SW480 (cell line): ENCODE measurements at regions not wholly inside any gene's neighbourhood (a gene's known extent, or its start where the extent isn't known, plus 50 kb on each side); places are given as distances from the start of the nearest gene placed in this dataset.
"Not testable (repeated sequence)": the region's sequence is repeated elsewhere in the genome, so short reads cannot be mapped to it uniquely, and the experiment has no call there.

Experiments
- DNase-seq: peaks from one replicate; pipeline ENCODE4 v3.0.0-alpha.2; 2016; ENCODE audit warnings: low spot score

DNA sequence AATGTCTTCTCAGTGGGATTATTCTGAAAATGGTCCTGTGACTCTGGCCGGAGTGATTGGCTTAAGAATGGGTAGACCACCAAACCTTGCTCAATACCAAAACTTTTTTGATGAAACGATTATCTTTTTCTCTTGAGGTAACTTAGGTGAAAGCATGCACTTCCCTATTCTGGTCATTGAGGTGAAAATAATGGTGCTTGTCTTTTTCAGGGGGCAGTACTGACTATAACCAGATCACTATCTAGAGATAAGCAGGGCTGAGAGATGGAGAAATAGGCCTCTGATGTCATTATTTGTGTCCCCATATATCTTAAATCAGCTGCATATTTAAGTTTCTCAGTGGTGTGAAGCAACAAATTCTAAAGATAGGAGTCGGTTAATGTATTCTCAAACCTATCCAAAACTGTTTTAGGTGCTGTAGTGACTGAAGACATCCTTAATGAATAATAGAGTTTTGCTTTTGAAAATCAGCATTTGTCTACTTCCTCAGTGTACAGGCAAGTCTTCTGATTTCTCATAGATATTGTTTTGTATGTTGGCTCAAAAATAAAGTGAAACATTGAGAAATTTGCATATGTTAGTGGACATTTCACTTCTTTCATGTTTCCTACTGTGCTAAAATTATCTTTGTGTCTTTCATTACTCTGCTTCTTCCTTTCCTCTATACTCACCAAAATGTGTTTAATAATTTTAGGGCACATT, 735.3 kb upstream of the ADGRL4 start:
- DNase-seq: no peak

DNA sequence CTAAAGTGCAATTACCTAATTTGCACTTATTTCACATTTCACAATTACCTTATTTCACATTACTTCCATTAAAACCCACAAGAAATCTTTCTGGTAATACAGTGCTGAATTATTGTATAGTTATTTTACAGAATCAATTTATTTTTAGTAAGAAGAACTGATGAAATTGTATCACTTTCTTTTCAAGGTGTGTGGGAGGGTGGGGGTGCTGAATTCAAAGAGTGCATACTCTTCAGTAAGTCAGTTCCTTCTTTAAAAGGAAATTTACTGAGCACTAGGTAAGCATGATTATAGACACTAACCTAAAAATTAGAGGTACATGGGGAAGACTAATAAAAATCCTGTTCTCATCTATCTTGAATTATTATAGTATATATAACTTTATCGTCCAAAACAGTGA, 731.6 kb upstream of the ADGRL4 start:
- no peak for DNase-seq

DNA sequence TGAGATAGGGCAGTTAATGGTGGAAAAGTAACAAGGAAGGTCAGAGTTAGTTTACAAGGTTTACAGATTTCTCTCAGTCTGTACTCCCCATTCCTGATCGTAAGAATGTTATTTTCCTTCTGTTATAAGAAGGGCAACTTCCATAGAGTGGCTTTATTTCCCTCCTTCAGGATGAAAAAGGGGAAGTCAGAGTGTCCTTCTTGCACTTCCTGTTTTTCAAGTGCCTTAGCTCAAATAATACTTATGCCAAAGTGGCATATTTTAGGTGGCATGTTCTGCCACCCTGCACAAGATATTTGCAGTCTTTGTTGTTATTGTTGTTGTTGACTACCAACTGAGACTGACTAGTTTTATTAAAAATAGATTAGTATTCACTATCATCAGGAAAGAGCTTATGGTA, 730.7 kb upstream of the ADGRL4 start:
- no peak for DNase-seq

DNA sequence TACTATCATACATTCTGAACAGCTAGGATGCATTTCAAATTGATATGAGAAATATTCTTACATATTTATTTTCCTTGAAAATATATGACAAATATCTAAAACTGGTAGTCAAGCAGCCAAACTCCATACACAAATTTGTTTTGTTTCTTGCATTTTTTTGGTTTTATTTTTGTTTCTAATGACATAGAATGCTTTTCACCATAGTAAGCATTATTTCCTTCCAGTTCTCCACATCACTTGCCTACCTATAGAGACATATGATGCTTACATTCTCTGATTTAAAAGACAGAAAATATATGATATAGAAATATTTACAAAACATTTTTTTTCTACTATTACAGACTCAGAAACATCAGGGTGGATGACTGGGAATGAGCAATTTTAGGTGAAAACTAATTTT, 726.4 kb upstream of the ADGRL4 start:
- no peak for DNase-seq

DNA sequence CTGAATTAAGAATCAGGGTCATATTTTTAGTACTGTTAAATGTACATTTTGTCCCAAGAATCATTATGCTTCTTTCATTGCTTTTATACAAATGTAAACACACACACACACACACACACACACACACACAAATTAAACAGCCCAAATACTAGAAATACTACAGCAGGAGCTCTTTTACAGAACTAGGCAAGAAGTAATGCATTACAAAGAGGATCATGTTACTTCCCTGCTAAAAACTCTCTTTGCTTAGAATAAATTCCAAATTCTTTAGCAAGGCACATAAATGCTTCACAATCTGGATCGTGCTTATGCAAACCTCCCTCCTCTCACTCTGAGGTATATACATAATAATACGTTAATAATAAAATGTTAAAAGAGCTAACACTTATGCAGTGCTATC, 720.4 kb upstream of the ADGRL4 start:
- no peak for DNase-seq

DNA sequence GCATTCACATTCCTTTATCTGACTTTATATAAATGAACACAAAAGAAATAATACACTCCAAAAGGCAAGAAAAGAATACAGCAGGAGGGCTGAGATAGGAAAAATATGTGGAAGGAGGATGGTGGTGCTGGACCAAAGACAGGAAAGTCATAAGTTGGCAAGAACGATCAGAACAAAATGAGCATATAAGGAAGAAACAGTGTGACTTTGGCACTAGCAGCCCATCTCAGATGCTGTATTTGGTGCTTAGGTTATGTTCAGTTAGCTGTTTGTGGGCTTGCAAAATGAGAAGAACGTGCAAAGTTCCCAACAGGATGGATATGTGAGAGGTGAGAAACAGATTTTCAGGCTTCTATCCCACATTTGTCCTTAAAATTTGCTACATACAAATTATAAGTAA, 719.8 kb upstream of the ADGRL4 start:
- DNase-seq: no peak

DNA sequence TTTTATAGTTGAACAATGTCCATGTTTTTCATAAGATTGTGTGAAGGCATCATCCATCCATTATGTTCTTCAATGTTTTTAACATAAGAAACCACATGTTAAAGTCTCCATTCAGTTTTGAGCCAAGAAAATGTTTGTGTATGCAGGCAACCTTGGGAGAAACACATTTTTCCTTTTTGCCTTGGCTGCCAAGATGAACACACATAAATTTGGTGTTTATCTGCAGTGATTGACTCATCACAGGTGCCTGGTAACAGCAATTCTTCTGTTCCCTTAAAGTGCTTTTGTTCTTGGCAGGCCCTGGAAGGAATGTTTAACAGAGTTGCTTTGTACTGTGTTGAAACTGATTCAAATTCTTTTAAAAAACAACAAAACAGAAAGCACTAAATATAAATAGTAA, 709.9 kb upstream of the ADGRL4 start:
- no peak for DNase-seq

DNA sequence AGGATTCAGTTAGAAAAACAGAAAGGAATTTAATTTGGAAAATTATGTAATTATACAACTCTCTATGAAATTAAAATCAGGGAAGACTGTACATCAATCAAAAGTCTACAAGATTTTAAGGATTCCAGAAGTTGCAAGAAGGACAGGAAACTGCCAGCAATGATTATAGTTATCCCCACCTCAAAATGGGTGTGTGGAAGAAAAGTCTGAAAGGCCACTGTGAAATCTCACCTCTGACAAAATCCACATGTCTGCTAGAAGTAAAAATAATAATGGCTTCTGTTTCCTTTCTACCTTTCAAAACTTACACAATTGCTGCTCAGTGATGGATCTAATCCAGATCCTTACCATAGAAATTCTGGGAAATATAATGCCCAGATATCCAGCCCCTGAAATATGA, 708.1 kb upstream of the ADGRL4 start:
- DNase-seq: no peak

DNA sequence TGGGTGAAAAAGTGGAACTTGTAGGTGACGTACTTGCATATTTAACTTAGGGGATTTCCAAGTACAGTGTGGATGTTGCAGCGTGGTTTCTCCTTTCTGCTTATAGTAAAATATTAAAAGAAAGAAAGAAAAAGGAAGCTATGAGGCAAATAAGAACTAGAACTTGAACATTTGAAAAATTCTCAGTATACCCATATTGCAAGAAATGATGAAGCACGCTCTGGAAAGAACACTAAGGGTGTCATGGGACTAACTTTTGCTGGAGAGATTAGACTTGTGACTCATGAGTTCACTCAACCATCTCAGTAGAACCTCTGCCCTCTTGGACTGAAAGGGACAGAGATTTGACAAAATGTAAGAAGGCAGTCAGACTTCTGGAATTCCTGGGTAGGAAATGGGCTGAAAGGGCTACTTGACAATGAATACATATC, 704.5 kb upstream of the ADGRL4 start:
- no peak for DNase-seq

DNA sequence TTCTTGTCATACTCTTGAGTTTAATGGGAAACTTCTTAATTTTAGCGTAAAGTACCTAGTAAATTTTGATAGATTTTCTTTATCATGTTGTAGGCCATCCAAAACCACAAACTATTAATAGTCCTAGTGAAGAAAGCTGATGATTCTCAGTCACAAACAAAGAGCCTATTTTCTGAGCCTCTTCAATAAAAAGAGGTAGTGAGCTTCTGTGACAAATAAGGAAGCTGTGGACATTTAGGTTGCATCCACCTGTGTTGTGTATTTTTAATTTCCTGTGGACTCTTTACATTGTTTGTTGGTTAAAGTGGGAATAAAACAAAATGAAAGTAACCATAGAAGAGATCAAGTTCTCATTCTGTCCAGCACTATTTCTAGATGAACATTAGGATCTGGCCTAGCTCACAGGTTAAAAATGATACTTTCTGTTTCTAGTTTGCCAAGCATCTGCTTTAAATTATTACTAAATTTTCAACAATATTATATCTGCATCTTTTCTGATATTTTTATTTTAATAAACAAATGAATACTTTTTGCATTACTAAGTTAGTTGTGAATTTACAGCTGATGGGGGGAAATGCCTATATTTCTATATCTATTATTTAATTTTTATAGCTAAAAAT, 702.2 kb upstream of the ADGRL4 start:
- no peak for DNase-seq

DNA sequence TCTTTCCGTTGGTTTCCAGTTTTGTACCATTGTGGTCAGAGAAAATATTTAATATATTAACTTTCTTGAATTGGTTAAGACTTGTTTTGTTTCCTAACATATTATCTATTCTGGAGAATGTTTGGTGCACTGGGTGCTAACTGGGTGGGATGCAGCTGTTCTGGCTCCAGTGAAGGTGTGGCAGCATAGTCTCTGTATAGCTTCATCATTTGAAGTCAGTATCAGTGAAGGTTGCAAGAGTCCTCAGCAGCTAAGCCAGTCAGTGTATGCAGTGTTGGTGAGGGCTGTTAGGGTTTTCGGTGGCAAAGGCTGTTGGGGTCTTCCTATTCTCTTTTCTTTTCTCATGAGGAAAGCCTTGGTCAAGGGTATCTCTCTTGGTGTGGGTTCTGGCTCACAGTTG, 698.7 kb upstream of the ADGRL4 start:
- no peak for DNase-seq

DNA sequence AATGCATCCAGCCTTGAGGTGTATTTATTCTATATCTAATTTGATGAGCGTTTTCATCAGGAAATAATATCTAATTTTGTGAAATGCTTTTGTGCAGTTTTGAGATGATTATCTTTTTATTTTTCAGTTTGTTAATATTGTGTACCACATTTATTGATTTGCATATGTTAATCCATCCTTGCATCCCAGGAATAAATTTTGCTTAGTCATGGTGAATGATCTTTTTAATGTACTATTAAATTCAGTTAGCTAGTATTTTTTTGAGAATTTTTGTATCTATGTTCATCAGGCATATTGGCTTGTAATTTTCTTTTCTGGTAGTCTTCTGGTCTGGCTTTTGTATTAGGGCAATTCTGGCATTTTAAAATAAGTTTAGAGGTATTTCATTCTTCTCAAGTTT, 697.5 kb upstream of the ADGRL4 start:
- no peak for DNase-seq

DNA sequence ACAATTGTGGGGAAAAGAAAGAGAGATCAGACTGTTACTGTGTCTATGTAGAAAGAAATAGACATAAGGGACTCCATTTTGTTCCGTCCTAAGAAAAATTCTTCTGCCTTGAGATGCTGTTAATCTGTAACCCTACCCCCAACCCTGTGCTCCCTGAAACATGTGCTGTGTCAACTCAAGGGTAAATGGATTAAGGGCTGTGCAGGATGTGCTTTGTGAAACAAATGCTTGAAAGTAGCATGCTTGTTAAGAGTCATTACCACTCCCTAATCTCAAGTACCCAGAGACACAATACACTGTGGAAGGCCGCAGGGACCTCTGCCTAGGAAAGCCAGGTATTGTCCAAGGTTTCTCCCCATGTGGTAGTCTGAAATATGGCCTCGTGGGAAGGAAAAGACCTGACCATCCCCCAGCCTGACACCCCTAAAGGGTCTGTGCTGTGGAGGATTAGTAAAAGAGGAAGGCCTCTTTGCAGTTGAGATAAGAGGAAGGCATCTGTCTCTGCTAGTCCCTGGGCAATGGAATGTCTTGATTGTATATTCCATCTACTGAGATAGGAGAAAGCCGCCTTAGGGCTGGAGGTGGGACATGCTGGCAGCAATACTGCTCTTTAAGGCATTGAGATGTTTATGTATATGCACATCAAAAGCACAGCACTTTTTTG, 695.9 kb upstream of the ADGRL4 start:
- not testable (repeated sequence) for DNase-seq

DNA sequence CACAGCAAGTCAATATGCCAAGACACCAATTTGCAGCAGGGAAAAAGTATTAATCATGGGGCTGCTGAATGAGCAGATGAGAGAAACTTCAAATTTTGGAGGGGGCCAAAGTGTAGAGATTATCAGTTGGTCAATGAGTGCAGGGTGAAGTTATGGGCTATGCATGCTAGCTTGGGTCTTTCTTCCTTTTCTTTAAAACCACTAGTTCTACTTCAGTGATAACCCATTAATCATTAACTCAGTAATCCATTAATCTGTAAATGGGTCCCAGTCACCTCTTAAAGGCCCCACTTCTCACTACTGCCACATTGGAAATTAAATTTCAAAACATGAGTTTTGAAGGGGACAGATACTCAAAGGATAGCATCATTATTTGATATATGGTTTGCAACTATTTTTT, 688.6 kb upstream of the ADGRL4 start:
- DNase-seq: no peak

DNA sequence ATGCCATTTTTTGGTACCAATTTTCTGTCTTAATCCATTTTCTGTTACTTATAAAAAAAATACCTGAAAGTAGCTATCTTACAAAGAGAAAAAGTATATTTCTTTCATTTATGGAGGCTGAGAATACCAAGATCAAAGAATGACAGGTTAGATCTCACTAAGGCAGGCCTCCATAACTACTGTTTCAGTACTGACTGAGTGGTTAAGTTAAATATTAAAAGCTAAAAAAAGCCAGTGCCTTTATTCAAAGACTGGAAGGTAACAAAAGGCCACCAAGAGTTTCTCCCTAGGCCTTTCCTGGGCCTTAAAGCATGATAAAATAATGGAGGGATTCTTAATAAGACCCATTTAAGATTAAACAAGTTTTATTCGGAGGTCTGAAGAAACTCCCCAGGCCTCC, 687.7 kb upstream of the ADGRL4 start:
- DNase-seq: no peak

DNA sequence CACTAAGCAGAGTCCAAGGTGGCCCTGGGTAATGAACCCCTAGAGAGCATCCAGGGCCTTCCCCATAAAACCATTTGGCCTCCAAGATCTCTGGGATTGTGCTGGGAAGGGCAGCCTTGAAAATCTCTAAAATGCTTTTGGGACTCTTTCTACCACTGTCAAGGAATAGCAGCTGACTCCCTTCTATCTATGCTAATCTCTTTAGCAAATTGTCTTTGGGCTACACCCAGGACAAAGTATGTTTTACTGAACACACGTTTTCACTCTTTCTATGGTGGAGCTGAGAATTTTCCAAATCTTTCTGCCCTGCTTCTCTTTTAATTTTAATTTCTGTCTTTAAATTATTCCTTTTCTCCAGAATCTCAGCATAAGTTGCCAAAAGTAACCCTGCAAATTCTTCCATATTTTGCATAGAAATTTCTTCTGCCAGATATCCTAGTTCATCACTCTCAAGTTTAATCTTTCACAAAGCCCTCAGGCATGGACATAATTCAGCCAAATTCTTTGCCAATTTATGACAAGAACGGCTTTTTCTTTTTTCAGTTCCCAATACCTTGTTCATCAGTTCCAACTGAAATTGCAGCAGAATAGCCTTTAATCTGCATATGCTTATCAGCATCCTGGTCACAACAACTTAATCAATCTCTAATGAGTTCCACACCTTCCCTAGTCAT, 687.0 kb upstream of the ADGRL4 start:
- DNase-seq: no peak

DNA sequence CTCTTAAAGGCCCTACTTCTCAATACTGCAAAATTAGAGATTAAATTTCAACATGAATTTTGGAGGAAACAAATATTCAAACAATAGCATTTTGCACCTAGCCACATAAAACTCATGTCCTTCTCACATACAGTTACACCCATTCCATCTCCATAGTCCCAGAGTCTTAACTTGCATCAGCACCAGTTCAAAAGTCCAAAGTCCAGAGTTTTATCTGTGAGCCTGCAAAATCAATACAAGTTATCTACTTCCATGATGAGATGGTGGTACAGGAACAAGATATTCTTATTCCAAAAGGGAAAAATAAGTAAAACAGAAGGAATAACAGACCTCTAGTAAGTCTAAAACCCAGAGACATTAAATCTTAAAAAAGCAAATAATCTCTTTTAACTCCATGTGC, 686.0 kb upstream of the ADGRL4 start:
- DNase-seq: no peak

DNA sequence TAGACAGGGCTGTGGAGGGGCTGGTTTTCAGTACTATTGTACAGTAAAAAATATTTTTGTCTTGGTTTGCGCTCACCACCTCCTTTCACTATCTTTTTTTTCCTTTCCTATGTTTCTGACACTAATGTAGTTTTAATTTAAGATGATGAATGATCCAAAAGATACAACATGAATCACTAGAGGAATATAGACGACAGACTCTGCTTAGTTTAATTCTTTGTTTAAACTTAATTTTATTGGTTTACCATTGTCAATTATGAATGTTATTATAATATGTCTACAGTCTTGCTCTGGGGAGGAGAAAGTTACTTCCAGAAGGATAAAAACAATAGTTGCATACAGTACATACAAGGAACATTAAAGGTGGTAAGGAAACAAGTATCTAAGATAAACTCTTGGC, 682.4 kb upstream of the ADGRL4 start:
- no peak for DNase-seq

DNA sequence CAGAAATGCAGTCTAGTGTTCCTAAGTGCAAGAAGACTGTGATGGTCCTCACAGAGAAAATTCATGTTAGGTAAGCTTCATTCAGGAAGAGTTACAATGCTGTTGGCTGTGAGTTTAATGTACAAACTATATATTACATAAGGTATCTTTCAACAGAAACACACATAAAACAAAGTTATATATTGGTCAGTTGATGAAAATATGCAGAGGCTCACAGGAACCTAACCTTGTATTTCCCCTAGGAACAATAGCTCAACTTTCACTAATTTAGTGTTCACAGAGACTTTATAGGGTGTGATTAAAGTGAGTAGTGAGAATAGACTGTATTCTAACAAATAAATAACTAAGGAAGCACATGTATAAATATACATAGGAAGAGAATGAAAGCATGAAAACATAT, 676.9 kb upstream of the ADGRL4 start:
- no peak for DNase-seq

DNA sequence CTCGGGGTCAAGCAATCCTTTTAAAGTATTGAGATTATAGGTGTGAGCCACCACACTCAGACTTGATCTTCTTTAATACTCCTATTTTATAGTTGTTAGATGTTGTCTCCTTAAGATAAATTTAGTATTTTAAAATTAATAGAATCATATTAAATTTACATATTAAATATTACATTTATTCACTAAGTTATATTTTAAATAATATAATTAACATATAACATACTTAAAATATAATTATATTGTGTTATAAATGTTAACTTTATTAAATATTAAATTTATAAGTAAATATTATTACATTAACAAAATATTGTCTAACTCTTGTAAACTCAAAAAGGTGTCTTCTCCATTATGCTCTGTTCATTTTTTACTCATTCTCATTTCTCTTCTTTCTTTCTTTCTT, 675.9 kb upstream of the ADGRL4 start:
- DNase-seq: no peak

DNA sequence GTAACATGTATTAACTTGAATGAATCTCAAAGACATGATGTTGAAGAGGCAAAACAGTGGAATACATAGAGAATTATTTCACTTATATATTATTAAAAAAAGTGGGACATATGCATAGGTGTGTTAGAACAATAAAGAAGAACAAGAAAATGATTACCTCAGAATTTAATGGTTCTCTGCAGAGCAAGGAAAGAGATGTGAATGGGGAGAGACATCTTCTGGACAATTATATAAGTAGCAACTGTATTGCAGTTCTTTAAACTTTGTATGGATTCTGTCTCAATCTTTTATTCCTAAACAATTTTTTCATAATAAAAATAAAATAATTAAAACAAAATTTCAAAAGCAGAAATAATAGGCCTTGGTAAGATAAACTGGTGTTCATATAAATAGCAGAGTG, 674.9 kb upstream of the ADGRL4 start:
- no peak for DNase-seq

DNA sequence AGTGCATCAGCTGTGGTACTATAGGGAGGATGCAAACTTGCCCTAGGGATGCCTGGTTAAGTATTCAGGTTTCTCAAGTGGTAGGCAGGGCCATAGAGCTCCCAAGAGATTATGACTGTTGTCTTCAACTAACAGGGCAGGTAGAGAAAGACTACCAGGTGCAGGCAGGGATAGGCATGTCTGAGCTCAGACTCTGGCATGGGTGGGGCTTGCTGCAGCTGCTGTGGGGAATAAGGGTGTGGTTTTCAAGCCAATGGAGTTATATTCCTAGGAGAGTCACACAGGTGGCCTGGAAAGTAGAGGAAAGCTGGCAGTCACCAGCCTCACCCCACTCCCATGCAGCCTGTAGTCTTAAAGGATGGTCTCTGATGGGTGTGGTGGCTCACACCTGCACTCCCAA, 673.4 kb upstream of the ADGRL4 start:
- no peak for DNase-seq
